ENCODE measurements at regions not wholly inside any gene's neighbourhood (a gene's known extent, or its start where the extent isn't known, plus 50 kb on each side); places are given as distances from the start of the nearest gene placed in this dataset.

DNA sequence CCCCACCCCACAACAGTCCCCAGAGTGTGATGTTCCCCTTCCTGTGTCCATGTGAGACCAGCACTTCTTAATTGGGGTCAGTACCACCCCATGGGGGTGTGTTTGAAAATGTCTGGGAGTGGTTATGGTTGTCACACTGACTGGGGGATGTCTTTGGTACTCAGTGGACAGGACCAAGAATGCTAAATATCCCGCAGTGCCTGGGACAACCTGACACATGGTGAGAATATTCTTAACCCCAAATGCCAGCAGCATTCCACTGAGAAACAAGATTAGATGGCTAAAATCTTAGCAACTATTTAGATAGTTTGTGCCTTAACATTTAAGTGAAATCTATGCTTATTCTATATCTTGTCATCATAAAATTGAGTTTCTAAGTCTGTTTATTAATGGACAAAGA, 177.5 kb upstream of the ZBED5 start:
- H3K9ac ChIP-seq (ENCODE audit: low read length), result no peak overlapping the region
- H3K36me3 ChIP-seq (ENCODE audit: control insufficient read depth, low read depth, low read length), result no peaks in the 10 kb centered on the region

GRCh38 chr11:11034476-11034875, 176.6 kb upstream of the ZBED5 start:
- H3K4me1 ChIP-seq (ENCODE audit: control insufficient read depth, low read depth, low read length), result no peaks in the 10 kb centered on the region
- no peak overlapping the region for H3K9ac ChIP-seq (ENCODE audit: low read length)
- no peak overlapping the region for H3K4me3 ChIP-seq (ENCODE audit: low read length)
- no peak overlapping the region for H3K27ac ChIP-seq (ENCODE audit: low read length)
- no peaks in the 10 kb centered on the region for H3K36me3 ChIP-seq (ENCODE audit: control insufficient read depth, low read depth, low read length)
- H3K9me3 ChIP-seq (ENCODE audit: control insufficient read depth, low read depth, low read length), result no peaks in the 10 kb centered on the region
- no peaks in the 10 kb centered on the region for H3K27me3 ChIP-seq (ENCODE audit: control insufficient read depth, insufficient read depth, low read length)

More for the DNA sequence above, 177.5 kb upstream of the ZBED5 start:
- Histone ChIP-seq H3K27ac (ENCODE audit: low read length) (no peak overlapping the region), H3K27me3 (ENCODE audit: control insufficient read depth, insufficient read depth, low read length) (no peaks in the 10 kb centered on the region), H3K9me3 (ENCODE audit: control insufficient read depth, low read depth, low read length) (no peaks in the 10 kb centered on the region), H3K4me3 (ENCODE audit: low read length) (no peak overlapping the region), H3K4me1 (ENCODE audit: control insufficient read depth, low read depth, low read length) (no peaks in the 10 kb centered on the region)

DNA sequence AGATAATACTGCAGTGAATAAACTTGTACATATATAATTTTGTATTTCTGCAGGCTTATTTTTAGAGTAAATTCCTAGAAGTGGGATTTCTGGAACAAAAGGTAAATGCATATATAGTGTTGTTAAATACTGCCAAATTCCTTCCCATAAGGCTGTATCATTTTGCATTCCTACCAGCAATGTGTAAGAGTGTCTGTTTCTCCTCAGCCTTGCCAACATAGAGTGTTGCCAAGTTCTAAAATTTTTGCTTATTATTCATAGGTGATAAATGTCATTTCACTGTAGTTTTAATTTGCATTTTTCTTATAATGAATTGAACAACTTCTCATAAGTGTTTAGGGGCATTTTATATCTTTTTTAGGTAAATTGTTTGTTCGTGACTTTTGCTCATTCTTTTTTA, 174.2 kb upstream of the ZBED5 start:
- H3K27ac ChIP-seq (ENCODE audit: low read length), result no peak overlapping the region
- H3K9me3 ChIP-seq (ENCODE audit: control insufficient read depth, low read depth, low read length), result no peaks in the 10 kb centered on the region
- no peaks in the 10 kb centered on the region for H3K27me3 ChIP-seq (ENCODE audit: control insufficient read depth, insufficient read depth, low read length)
- H3K4me1 ChIP-seq (ENCODE audit: control insufficient read depth, low read depth, low read length), result no peaks in the 10 kb centered on the region
- H3K36me3 ChIP-seq (ENCODE audit: control insufficient read depth, low read depth, low read length), result no peaks in the 10 kb centered on the region
- H3K9ac ChIP-seq (ENCODE audit: low read length), result no peak overlapping the region
- no peak overlapping the region for H3K4me3 ChIP-seq (ENCODE audit: low read length)

DNA sequence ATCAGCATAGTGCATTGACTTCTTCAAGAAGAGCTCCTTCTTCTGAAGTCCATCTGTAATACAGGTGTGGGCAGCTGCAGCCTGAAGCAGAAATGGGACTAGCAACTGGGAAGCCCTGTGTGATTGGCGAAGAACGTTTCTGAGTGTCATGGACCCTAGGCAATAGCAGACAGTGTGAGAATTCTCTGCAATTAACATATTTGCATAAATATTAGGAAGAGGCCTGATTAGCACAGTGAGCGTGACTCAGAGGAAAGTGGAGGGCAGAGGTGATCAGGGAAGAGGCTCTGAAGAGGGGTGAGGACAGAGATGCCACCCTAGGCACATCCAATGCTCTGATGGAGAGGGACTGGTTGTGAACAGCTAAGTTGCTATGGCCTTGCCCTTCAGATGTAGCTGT, 171.2 kb upstream of the ZBED5 start:
- no peaks in the 10 kb centered on the region for H3K9me3 ChIP-seq (ENCODE audit: control insufficient read depth, low read depth, low read length)
- H3K36me3 ChIP-seq (ENCODE audit: control insufficient read depth, low read depth, low read length), result no peaks in the 10 kb centered on the region
- no peak overlapping the region for H3K4me3 ChIP-seq (ENCODE audit: low read length)
- no peaks in the 10 kb centered on the region for H3K4me1 ChIP-seq (ENCODE audit: control insufficient read depth, low read depth, low read length)
- H3K27me3 ChIP-seq (ENCODE audit: control insufficient read depth, insufficient read depth, low read length), result no peaks in the 10 kb centered on the region
- no peak overlapping the region for H3K27ac ChIP-seq (ENCODE audit: low read length)
- H3K9ac ChIP-seq (ENCODE audit: low read length), result no peak overlapping the region

DNA sequence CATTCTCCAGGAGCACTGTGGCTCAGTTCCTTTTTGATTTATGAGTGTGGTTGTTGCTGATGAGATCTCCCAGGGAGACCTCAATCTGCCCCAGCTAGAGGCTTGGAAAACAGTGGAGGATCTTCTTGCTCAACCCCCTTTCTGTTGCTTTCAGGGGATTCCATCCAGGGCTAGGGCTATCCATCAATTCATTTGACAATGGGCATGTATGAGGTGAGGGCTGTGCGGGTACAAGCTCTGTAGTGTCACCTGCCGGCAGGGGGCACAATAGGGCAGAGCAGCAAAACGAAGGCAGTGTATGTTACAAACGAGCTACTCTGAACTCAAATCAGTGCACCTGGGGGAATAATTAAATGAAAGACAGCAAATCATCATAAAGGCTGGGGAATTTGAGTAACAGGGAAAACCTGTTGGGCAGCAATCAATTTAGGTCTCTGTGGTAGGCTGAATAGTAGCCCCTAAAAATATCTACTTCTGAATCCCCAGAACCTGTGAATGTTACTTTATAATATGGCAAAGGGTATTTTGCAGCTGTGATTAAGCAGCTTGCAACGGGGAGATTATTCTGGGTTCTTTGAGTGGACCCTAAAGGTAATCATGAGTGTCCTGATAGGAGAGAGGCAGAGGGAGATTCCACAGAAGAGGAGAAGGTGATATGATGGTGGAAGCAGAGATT, 170.3 kb upstream of the ZBED5 start:
- Histone ChIP-seq H3K4me3 (ENCODE audit: low read length) (no peak overlapping the region), H3K27me3 (ENCODE audit: control insufficient read depth, insufficient read depth, low read length) (no peaks in the 10 kb centered on the region), H3K9me3 (ENCODE audit: control insufficient read depth, low read depth, low read length) (no peaks in the 10 kb centered on the region), H3K9ac (ENCODE audit: low read length) (no peak overlapping the region), H3K36me3 (ENCODE audit: control insufficient read depth, low read depth, low read length) (no peaks in the 10 kb centered on the region), H3K4me1 (ENCODE audit: control insufficient read depth, low read depth, low read length) (no peaks in the 10 kb centered on the region), H3K27ac (ENCODE audit: low read length) (no peak overlapping the region)

DNA sequence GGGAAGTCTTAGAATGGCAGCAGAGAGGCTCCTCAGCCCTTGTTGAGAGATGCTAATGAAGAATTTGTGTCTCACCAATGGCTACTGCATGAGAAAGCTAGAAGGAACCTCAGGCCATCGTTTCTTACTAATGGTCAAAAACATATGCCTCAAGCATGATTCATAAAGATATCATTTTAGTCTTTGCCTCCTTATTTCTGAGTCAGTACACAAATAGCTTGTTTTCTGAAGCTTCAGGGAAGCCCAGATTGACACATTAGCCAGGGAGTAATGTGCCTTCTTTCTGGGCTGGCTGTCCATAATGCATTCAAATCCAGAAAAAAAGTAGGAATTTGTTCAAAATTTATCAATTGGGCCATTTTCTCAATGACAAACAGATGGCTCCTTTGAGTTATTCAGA, 169.4 kb upstream of the ZBED5 start:
- Histone ChIP-seq H3K4me1 (ENCODE audit: control insufficient read depth, low read depth, low read length) (no peaks in the 10 kb centered on the region), H3K27me3 (ENCODE audit: control insufficient read depth, insufficient read depth, low read length) (no peaks in the 10 kb centered on the region), H3K9ac (ENCODE audit: low read length) (no peak overlapping the region), H3K27ac (ENCODE audit: low read length) (no peak overlapping the region), H3K9me3 (ENCODE audit: control insufficient read depth, low read depth, low read length) (no peaks in the 10 kb centered on the region), H3K4me3 (ENCODE audit: low read length) (no peak overlapping the region), H3K36me3 (ENCODE audit: control insufficient read depth, low read depth, low read length) (no peaks in the 10 kb centered on the region)

DNA sequence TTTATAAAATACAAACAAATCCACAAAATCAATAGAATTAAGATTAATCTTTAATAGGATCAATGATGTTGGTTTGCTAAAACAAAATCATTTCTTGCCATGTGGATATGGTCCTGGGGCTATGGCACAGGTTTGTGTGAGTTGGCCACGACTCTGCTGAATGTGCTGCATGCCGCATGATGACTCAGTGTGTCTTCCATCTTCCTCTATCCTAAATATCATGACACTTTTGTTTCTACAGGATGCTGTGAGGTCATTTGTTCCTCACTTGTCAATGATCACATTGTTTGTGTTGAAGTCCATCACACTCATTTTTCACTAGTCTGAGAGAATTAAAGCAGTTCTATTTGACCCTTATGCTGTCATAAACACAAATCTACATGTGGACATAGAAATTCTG, 167.2 kb upstream of the ZBED5 start:
- Histone ChIP-seq H3K27ac (ENCODE audit: low read length) (no peak overlapping the region), H3K4me3 (ENCODE audit: low read length) (no peak overlapping the region), H3K36me3 (ENCODE audit: control insufficient read depth, low read depth, low read length) (no peaks in the 10 kb centered on the region), H3K27me3 (ENCODE audit: control insufficient read depth, insufficient read depth, low read length) (no peaks in the 10 kb centered on the region), H3K9ac (ENCODE audit: low read length) (no peak overlapping the region), H3K4me1 (ENCODE audit: control insufficient read depth, low read depth, low read length) (peaks cover 5% of the 10 kb centered on the region), H3K9me3 (ENCODE audit: control insufficient read depth, low read depth, low read length) (no peaks in the 10 kb centered on the region)

DNA sequence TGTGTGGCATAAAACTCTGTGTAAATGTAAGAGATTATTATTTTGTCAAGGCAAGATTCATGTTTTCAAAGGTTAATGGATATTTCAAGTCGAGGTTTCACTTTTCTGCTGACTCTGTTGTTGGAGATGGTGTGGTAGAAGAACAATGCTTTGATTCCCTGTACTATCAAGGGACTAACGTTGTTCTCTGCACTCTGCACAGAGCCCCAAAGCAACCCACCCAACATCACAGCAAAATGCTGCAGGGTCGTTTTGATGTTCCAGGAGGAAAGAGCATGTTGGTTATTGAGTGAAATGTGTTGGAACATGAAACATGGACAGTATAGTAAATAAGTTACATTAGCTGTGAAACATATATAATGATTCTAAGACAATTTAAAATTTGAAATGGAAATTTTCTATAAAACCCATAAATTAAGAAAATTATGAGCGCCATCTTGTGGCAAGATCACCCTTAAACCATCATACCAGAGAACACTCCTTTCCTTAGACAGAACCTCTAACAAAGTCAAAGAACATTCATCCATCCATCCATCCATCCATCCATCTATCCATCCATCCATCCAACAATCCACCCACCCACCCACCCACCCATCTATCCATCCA, 164.4 kb upstream of the ZBED5 start:
- H3K36me3 ChIP-seq (ENCODE audit: control insufficient read depth, low read depth, low read length), result no peaks in the 10 kb centered on the region
- no peak overlapping the region for H3K4me3 ChIP-seq (ENCODE audit: low read length)
- peaks cover 5% of the 10 kb centered on the region for H3K4me1 ChIP-seq (ENCODE audit: control insufficient read depth, low read depth, low read length)
- no peaks in the 10 kb centered on the region for H3K27me3 ChIP-seq (ENCODE audit: control insufficient read depth, insufficient read depth, low read length)
- no peak overlapping the region for H3K9ac ChIP-seq (ENCODE audit: low read length)
- no peak overlapping the region for H3K27ac ChIP-seq (ENCODE audit: low read length)
- H3K9me3 ChIP-seq (ENCODE audit: control insufficient read depth, low read depth, low read length), result no peaks in the 10 kb centered on the region

DNA sequence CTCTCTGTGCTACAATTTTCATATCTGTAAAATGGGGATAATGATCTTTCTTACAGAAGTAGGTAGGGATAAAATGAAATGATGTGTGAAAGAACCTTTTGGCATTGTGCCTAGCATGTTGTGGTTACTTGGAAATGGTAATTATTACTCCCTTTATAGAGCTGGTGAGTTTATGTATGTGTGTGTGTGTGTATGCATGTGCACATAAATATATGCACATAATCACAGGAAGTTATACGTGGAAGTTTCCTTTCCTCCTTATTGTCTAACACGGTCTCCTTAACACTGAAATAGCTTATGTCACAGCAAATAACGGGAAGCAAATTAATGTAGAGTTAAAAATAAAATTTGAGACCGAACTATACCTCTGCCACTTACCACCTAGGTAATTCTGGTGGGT, 163.7 kb upstream of the ZBED5 start:
- H3K4me1 ChIP-seq (ENCODE audit: control insufficient read depth, low read depth, low read length), result peaks cover 5% of the 10 kb centered on the region
- no peaks in the 10 kb centered on the region for H3K36me3 ChIP-seq (ENCODE audit: control insufficient read depth, low read depth, low read length)
- H3K9ac ChIP-seq (ENCODE audit: low read length), result no peak overlapping the region
- H3K27me3 ChIP-seq (ENCODE audit: control insufficient read depth, insufficient read depth, low read length), result no peaks in the 10 kb centered on the region
- H3K9me3 ChIP-seq (ENCODE audit: control insufficient read depth, low read depth, low read length), result no peaks in the 10 kb centered on the region
- H3K4me3 ChIP-seq (ENCODE audit: low read length), result no peak overlapping the region
- H3K27ac ChIP-seq (ENCODE audit: low read length), result no peak overlapping the region

DNA sequence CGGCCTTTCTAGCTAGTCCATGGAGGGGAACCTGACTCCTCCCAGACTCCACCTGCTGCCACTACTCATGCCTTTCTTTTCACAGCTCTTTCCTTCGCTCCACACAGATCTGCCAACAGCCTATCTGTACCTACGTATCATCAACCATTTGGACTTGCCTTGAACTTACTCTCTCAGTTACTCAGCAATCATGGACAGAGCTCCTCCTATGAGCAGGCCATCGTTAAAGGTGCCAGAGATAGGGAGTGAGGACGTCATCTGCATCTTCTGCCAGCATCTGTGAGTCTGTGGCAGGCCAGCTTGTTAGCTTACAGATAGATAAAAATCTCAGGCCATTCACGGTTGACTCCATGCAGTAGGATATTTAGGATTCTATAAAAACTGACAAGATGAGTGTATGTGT, 162.9 kb upstream of the ZBED5 start:
- no peak overlapping the region for H3K4me3 ChIP-seq (ENCODE audit: low read length)
- H3K9ac ChIP-seq (ENCODE audit: low read length), result no peak overlapping the region
- no peak overlapping the region for H3K27ac ChIP-seq (ENCODE audit: low read length)
- H3K27me3 ChIP-seq (ENCODE audit: control insufficient read depth, insufficient read depth, low read length), result no peaks in the 10 kb centered on the region
- H3K9me3 ChIP-seq (ENCODE audit: control insufficient read depth, low read depth, low read length), result no peaks in the 10 kb centered on the region
- peaks cover 5% of the 10 kb centered on the region for H3K4me1 ChIP-seq (ENCODE audit: control insufficient read depth, low read depth, low read length)
- H3K36me3 ChIP-seq (ENCODE audit: control insufficient read depth, low read depth, low read length), result no peaks in the 10 kb centered on the region

GRCh38 chr11:11020219-11020726, 162.4 kb upstream of the ZBED5 start:
- Histone ChIP-seq H3K9me3 (ENCODE audit: control insufficient read depth, low read depth, low read length) (no peaks in the 10 kb centered on the region), H3K27me3 (ENCODE audit: control insufficient read depth, insufficient read depth, low read length) (no peaks in the 10 kb centered on the region), H3K9ac (ENCODE audit: low read length) (no peak overlapping the region), H3K4me1 (ENCODE audit: control insufficient read depth, low read depth, low read length) (peaks cover 5% of the 10 kb centered on the region), H3K4me3 (ENCODE audit: low read length) (no peak overlapping the region), H3K27ac (ENCODE audit: low read length) (no peak overlapping the region), H3K36me3 (ENCODE audit: control insufficient read depth, low read depth, low read length) (no peaks in the 10 kb centered on the region)

- no peak overlapping the region for H3K27ac ChIP-seq (ENCODE audit: low read length)
- H3K9ac ChIP-seq (ENCODE audit: low read length), result no peak overlapping the region
- no peak overlapping the region for H3K4me3 ChIP-seq (ENCODE audit: low read length)
- H3K4me1 ChIP-seq (ENCODE audit: control insufficient read depth, low read depth, low read length), result peaks cover 5% of the 10 kb centered on the region
- H3K27me3 ChIP-seq (ENCODE audit: control insufficient read depth, insufficient read depth, low read length), result no peaks in the 10 kb centered on the region
- H3K9me3 ChIP-seq (ENCODE audit: control insufficient read depth, low read depth, low read length), result no peaks in the 10 kb centered on the region
- no peaks in the 10 kb centered on the region for H3K36me3 ChIP-seq (ENCODE audit: control insufficient read depth, low read depth, low read length)
Measured at GRCh38 chr11:11016943-11017342, 159.1 kb upstream of the ZBED5 start.
